ENCODE measurements at regions not wholly inside any gene's neighbourhood (a gene's known extent, or its start where the extent isn't known, plus 50 kb on each side); places are given as distances from the start of the nearest gene placed in this dataset.
A peak's percentile ranks its signal among the peaks of the same experiment; 100 is the strongest.
"Not testable (repeated sequence)": the region's sequence is repeated elsewhere in the genome, so short reads cannot be mapped to it uniquely, and the experiment has no call there.

GRCh38 chr6:106808758-106809157 is 165.8 kb downstream of the CD24 start:
- in situ Hi-C loops (cut with HindIII; ENCODE audit: low pct_unique_long_range_greater_than_20kb, low sequenced_read_pairs) = no loop called here
- no peak for DNase-seq (ENCODE audit: low read depth)

- in situ Hi-C loops (cut with HindIII; ENCODE audit: low pct_unique_long_range_greater_than_20kb, low sequenced_read_pairs) = no loop called here
- DNase-seq (ENCODE audit: low read depth) = no peak
Measured at GRCh38 chr6:106807947-106808611, 166.4 kb downstream of the CD24 start.

- in situ Hi-C loops (cut with HindIII; ENCODE audit: low pct_unique_long_range_greater_than_20kb, low sequenced_read_pairs); DNase-seq (ENCODE audit: low read depth): not testable (repeated sequence)
Measured at GRCh38 chr6:106806253-106806652, 168.3 kb downstream of the CD24 start.

- DNase-seq (ENCODE audit: low read depth) = no peak
- in situ Hi-C loops (cut with HindIII; ENCODE audit: low pct_unique_long_range_greater_than_20kb, low sequenced_read_pairs) = no loop called here
Measured at GRCh38 chr6:106805771-106806170, 168.8 kb downstream of the CD24 start.

GRCh38 chr6:106804346-106805335 is 169.9 kb downstream of the CD24 start:
- no peak for DNase-seq (ENCODE audit: low read depth)
- in situ Hi-C loops (cut with HindIII; ENCODE audit: low pct_unique_long_range_greater_than_20kb, low sequenced_read_pairs) = no loop called here

GRCh38 chr6:106803188-106803587 is 171.3 kb downstream of the CD24 start:
- in situ Hi-C loops (cut with HindIII; ENCODE audit: low pct_unique_long_range_greater_than_20kb, low sequenced_read_pairs) = no loop called here

GRCh38 chr6:106802139-106802538 is 172.4 kb downstream of the CD24 start:
- in situ Hi-C loops (cut with HindIII; ENCODE audit: low pct_unique_long_range_greater_than_20kb, low sequenced_read_pairs) = no loop called here
- DNase-seq (ENCODE audit: low read depth) = no peak

More at GRCh38 chr6:106803188-106803587, 171.3 kb downstream of the CD24 start:
- DNase-seq (ENCODE audit: low read depth) = no peak

- no peak for DNase-seq (ENCODE audit: low read depth)
- in situ Hi-C loops (cut with HindIII; ENCODE audit: low pct_unique_long_range_greater_than_20kb, low sequenced_read_pairs) = no loop called here
Measured at GRCh38 chr6:106801256-106801655, 171.9 kb downstream of the QRSL1 start.

- DNase-seq (ENCODE audit: low read depth) = no peak
- in situ Hi-C loops (cut with HindIII; ENCODE audit: low pct_unique_long_range_greater_than_20kb, low sequenced_read_pairs) = no loop called here
Measured at GRCh38 chr6:106800379-106800778, 171.0 kb downstream of the QRSL1 start.

GRCh38 chr6:106799031-106799894 is 169.9 kb downstream of the QRSL1 start:
- DNase-seq (ENCODE audit: low read depth) = peak; percentile 97

GRCh38 chr6:106797186-106797585 is 167.8 kb downstream of the QRSL1 start:
- no peak for DNase-seq (ENCODE audit: low read depth)
- in situ Hi-C loops (cut with HindIII; ENCODE audit: low pct_unique_long_range_greater_than_20kb, low sequenced_read_pairs) = no loop called here

More at GRCh38 chr6:106799031-106799894, 169.9 kb downstream of the QRSL1 start:
- in situ Hi-C loops (cut with HindIII; ENCODE audit: low pct_unique_long_range_greater_than_20kb, low sequenced_read_pairs) = no loop called here

GRCh38 chr6:106796781-106797180 is 167.4 kb downstream of the QRSL1 start:
- in situ Hi-C loops (cut with HindIII; ENCODE audit: low pct_unique_long_range_greater_than_20kb, low sequenced_read_pairs) = no loop called here
- DNase-seq (ENCODE audit: low read depth) = no peak

GRCh38 chr6:106794129-106794528 is 164.8 kb downstream of the QRSL1 start:
- in situ Hi-C loops (cut with HindIII; ENCODE audit: low pct_unique_long_range_greater_than_20kb, low sequenced_read_pairs) = no loop called here
- DNase-seq (ENCODE audit: low read depth) = no peak

GRCh38 chr6:106792536-106793236 is 163.3 kb downstream of the QRSL1 start:
- no peak for DNase-seq (ENCODE audit: low read depth)
- in situ Hi-C loops (cut with HindIII; ENCODE audit: low pct_unique_long_range_greater_than_20kb, low sequenced_read_pairs) = no loop called here

- no peak for DNase-seq (ENCODE audit: low read depth)
- in situ Hi-C loops (cut with HindIII; ENCODE audit: low pct_unique_long_range_greater_than_20kb, low sequenced_read_pairs) = no loop called here
Measured at GRCh38 chr6:106790935-106791334, 161.6 kb downstream of the QRSL1 start.

GRCh38 chr6:106790149-106790770 is 160.9 kb downstream of the QRSL1 start:
- in situ Hi-C loops (cut with HindIII; ENCODE audit: low pct_unique_long_range_greater_than_20kb, low sequenced_read_pairs) = no loop called here
- DNase-seq (ENCODE audit: low read depth) = no peak

GRCh38 chr6:106789428-106790148 is 160.2 kb downstream of the QRSL1 start:
- in situ Hi-C loops (cut with HindIII; ENCODE audit: low pct_unique_long_range_greater_than_20kb, low sequenced_read_pairs) = no loop called here
- no peak for DNase-seq (ENCODE audit: low read depth)

Measured in Caki2 (cell line).